SW480 (cell line): ENCODE measurements at regions not wholly inside any gene's neighbourhood (a gene's known extent, or its start where the extent isn't known, plus 50 kb on each side); places are given as distances from the start of the nearest gene placed in this dataset.

Experiments
- DNase-seq: peaks from one replicate; pipeline ENCODE4 v3.0.0-alpha.2; 2016; ENCODE audit warnings: low spot score

GRCh38 chr9:109950710-109951443 is 170.9 kb downstream of the PALM2AKAP2 start:
- DNase-seq = no peak

- no peak for DNase-seq
Observed at GRCh38 chr9:109953300-109953699, 173.3 kb downstream of the PALM2AKAP2 start.

DNA sequence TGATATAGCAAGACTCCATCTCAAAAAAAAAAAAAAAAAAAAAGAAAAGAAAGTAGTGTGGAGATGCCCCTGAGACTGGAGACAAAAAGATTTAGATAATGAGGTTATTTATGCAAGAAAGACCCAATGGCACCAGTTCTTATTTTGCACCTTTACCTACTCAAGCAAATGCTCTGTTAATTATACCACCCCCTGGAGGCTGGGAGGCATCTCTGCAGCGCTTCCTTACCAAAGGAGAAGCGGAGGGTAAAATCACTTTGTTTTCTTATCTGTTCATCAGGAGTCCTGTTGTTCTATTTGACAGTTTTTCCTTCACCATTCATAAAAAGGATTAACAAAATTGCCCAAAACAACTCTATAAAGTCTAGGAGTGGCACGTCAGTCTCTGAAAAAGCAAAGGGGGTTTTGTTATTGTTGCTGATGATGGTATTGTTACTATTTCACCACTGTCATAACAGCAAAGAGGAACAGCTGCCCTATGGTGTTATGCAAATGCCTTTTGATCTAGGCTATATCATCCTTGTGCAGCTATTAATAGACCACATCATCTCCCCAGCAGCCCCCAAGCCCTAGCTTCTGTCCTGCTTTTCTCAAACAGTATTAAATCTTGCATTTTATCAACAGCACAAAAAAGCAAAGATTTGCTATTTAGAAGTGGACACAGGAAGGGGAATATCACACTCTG is 174.0 kb downstream of the PALM2AKAP2 start:
- no peak for DNase-seq

GRCh38 chr9:109956717-109957440 is 176.9 kb downstream of the PALM2AKAP2 start:
- no peak for DNase-seq

GRCh38 chr9:109959679-109960078 is 179.7 kb downstream of the PALM2AKAP2 start:
- no peak for DNase-seq

DNA sequence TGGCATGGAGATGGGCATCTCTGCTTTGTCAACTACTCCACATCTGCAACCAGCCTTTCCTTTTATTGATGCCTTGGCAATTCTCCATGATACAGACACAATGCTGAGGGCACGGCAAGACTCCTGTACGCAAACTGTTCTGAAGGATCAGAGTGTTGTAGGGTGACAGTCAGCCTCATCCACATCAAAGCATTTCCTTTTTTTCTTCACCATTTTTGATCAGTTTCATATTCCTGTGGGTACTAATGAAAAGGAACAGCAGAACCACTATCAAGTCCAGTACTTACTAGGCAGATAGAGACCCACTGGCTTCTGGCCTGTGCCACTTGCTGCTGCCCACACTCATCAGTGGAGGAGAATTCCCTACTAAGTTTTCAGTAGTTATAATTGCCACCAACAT is 181.6 kb downstream of the PALM2AKAP2 start:
- DNase-seq = no peak

- DNase-seq = no peak
Observed at GRCh38 chr9:109962215-109962614, 182.2 kb downstream of the PALM2AKAP2 start.

DNA sequence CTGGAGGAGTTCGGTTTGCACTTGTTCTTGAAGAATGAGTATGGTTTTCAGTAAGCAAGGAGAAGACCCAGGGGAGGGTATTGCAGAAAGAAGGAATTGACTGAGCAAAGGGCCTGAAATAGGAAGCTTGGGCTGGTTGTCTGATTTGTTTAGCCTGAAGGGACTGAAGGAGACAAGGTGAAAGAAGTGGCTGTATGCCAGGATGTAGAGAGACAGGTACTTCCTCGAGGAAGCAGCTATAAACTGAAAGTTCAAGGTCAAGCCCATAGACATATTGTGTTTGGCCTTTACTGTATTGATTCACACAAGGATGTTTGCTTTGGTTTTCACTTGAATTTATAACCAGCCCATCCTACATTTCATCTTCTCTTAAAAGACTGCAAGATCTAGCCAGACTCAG is 183.1 kb downstream of the PALM2AKAP2 start:
- no peak for DNase-seq

DNA sequence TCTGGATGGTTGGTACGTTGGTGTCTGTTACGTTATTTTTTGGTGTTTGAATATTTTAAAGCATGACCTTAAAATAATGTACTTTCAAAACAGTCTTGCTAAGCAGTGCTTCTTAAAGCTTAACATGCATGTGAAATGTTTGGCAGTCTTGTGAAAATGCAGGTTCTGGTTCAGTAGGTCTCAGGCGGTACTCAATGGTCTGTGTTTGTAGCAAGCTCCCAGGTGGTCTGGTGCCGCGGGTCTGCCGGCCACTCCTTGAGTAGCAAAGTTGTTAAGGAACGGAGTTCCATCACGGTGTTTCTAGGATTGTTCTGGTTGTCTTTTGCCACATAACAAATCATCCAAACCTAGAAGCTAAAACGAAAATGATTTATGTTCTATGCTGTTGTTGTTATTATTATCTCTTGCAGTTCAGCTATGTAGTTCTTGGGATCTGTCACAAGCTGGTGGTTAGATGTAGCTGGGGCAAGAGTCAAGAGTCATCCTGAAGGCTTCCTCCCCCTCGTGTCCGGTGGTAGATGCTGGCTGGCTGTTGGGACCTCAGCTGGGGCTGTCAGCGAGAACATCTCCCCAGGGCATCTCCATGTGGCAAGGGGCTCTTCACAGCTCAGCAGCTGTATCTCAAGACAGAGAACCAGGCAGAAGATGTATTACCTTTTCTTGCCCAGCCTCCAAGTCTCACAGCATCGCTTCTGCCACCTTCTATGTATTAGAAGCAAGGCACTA is 186.8 kb downstream of the PALM2AKAP2 start:
- DNase-seq = no peak

DNA sequence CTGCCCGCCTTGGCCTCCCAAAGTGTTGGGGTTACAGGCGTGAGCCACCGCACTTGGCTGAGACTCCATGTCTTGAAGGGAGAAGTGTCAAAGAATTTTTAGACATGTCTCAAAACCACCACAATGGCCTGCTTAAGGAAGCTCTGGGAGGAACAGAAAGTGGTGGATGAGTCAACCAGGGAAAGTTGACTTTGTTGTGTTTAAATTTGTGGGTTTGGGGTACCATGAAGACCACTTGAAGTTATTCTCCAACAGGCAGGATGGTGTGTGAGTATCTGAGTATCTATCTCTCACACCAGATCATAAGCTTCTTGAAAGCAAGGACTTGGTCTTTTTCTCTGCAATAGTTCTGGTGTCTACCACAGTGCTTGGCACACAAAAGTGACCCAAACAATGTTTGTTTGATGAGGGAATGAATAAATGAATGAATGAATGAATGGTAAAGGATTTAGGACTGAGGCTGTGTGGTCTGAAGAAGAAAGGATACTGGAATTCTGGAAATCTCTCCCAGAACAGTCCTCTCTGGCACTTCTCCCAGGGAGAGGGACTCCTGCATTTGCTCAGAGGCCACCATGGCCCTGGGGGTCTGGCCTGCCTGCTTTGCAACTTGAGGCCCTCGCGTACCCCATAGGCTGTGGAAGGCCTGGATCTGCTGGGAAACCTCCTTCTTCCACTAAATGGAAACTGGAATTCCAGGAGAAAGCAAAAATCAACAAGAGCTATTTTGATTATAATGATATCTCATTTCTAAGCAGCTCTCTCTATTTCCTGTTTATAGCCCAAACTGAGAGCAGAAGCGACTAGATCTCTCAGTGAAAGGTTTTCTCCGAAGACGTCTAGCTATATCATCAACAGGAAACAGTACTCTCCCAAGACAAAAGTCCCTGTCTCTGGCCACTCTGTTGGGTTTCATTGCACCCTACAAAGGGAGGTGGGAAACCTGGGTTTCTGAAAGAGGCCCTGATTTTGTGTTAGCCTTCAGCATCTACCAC is 187.9 kb downstream of the PALM2AKAP2 start:
- no peak for DNase-seq

DNA sequence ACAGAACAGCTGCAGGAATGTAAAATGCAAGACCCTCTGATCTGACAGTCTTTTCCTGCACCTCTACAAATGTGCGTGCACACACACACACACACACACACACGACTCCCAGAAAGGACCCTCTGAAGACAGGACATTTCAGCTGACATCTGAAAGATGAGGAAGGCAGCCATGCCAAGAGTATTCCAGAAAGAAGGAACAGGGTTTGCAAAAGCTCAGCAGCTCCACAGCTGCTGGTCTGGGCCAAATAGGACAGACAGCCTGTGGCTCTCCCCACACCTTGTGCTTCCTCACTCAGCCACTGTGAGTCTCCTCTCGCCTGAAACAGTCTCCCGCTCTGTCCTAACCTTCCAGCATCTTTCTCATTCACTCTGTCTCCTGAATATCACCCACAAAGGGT is 189.0 kb downstream of the PALM2AKAP2 start:
- peak; percentile 18 for DNase-seq

DNA sequence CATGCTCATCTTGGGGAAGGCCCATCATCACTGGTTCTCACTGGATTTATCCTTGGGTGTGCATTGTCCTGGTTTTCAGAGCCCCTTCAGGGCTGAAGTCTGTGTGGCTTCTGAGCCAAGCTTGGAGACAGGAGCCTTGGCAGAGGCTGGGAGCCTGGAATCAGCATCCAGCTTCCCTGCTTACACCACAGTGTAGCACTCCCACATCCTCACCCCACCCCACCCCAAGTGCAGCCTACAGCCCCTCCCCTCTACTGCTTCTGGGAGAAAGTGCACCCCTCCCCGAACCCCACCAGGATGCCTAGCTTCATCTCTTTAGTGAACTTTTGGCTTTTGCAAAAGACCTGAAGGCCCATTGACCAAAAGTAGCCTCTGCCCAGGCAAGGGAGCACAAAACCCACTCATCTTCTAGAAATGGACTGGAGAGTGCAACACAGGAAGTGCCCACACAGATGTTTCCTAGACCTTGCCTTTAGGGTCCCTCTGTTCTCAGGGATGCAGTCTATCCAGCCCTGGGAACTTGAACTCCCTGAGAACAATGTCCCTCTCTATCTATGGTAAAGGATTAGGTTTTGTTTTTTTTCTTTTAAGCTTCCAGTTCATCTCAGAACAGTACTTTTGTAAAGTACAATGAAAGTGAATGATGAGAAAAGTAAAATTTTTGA is 189.7 kb downstream of the PALM2AKAP2 start:
- DNase-seq = no peak

- no peak for DNase-seq
Observed at GRCh38 chr9:109971226-109971625, 191.2 kb downstream of the PALM2AKAP2 start.

GRCh38 chr9:109972026-109972882 is 192.3 kb downstream of the PALM2AKAP2 start:
- DNase-seq = no peak

GRCh38 chr9:109973336-109973735 is 193.3 kb downstream of the PALM2AKAP2 start:
- DNase-seq = no peak

DNA sequence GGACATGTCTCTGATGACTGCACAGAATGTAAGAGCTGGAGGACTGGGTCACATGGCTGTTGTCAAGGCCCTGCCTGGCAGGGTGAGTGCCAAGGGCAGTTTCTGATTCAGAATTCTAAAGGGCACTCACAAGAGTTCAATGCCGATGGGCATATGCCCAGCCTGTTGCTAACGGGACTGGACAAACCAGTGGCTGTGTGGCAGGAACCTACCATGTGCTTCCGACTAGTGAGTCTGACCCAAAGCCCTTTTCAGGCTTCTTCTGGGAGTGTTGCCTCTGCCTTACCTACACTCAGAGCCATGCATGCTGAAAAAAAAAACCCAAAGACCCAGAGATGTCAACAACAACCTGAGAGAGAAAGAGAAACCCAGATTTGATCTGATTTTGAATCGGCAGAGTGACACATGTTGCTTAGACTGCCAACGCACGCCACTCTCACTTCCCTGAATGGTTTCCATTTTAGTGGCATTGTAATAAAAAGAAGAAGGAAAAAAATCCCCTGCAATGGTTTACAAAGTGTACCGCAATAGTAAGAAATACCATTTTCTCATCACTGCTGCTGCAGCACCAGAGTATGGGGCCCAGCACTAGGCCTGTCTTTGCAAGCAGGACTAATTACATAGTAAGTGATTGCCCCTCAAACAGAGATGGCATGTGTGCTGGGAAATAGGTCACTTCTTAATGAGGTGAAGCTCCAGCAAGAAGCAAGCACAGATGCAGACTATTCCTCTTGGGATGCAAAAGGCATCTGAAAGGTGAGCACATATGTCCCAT is 194.3 kb downstream of the PALM2AKAP2 start:
- no peak for DNase-seq

DNA sequence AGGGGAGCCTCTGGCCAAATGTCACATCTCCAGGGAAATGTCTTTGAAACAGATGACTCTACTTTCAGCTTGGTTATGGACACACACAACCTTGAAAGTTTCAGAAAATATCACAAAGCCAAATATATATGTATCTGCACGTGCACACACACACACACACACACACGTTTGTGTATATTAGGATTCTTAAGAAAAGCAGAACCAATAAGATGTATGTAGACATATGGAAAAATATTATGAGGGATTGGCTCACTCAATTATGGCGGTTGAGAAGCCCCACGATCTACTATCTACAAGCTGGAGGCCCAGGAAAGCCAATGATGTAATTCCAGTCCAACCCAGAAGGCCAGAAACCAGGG is 194.9 kb downstream of the PALM2AKAP2 start:
- no peak for DNase-seq

GRCh38 chr9:109975574-109976295 is 195.7 kb downstream of the PALM2AKAP2 start:
- DNase-seq = no peak
